Right atrium auricular region (tissue), 2 donors: ENCODE measurements at regions not wholly inside any gene's neighbourhood (a gene's known extent, or its start where the extent isn't known, plus 50 kb on each side); places are given as distances from the start of the nearest gene placed in this dataset.

Experiments used
- DNase-seq: peaks from one replicate; pipeline ENCODE4 v3.0.0-alpha.2; 2019; ENCODE audit warnings: low spot score
- H3K27ac ChIP-seq, 2 donors: fragments of 200-600 bp; sonication (generic); 1 replicate in 1 of 2; 2 replicates in 1 of 2; pipeline ENCODE4 v1.5.1; 2016 to 2019
- H3K27me3 ChIP-seq, 2 donors: fragments of 200-600 bp; sonication (generic); one replicate each; pipeline versions ENCODE4 v1.5.1 to v1.6.0; 2017 to 2019
- H3K36me3 ChIP-seq: fragments of 200-600 bp; sonication (generic); one replicate; pipeline ENCODE4 v1.5.1; 2016
- H3K4me1 ChIP-seq, 2 donors: fragments of 200-600 bp; sonication (generic); one replicate each; pipeline versions ENCODE4 v1.5.1 to v1.6.0; 2017 to 2019
- H3K4me3 ChIP-seq, 2 donors: fragments of 200-600 bp; sonication (generic); 1 replicate in 1 of 2; 2 replicates in 1 of 2; pipeline ENCODE4 v1.5.1; 2017 to 2019; ENCODE audit warnings: mild to moderate bottlenecking in 1 of 2, moderate library complexity in 1 of 2
- H3K9me3 ChIP-seq, 2 donors: fragments of 200-600 bp; sonication (generic); one replicate each; pipeline ENCODE4 v1.5.1; 2019
- CTCF ChIP-seq, 2 donors: fragments of 200-600 bp; sonication (generic); IDR thresholded peaks; one replicate each; pipeline ENCODE4 v1.5.1; 2019; ENCODE audit warnings: antibody characterized with exemption in 2 of 2

GRCh38 chr2:138950486-138950885, 170.3 kb upstream of the NXPH2 start:
- DNase-seq: no peak
- H3K27ac ChIP-seq: no peak overlapping the region
- H3K4me3 ChIP-seq: no peak overlapping the region
- TF ChIP-seq CTCF (IDR thresholded peaks at IDR 0.05): no peak
- H3K36me3 ChIP-seq: no peaks in the 10 kb centered on the region
- H3K4me1 ChIP-seq: no peaks in the 10 kb centered on the region
- no peaks in the 10 kb centered on the region for H3K9me3 ChIP-seq
- no peaks in the 10 kb centered on the region for H3K27me3 ChIP-seq

GRCh38 chr2:138949517-138949916, 169.3 kb upstream of the NXPH2 start:
- H3K36me3 ChIP-seq: no peaks in the 10 kb centered on the region
- no peak overlapping the region for H3K4me3 ChIP-seq
- DNase-seq: no peak
- no peak overlapping the region for H3K27ac ChIP-seq
- no peaks in the 10 kb centered on the region for H3K4me1 ChIP-seq
- no peaks in the 10 kb centered on the region for H3K9me3 ChIP-seq
- no peak for TF ChIP-seq CTCF (IDR thresholded peaks at IDR 0.05)
- H3K27me3 ChIP-seq: no peaks in the 10 kb centered on the region

- Histone ChIP-seq H3K36me3 (no peaks in the 10 kb centered on the region), H3K4me3 (no peak overlapping the region), H3K27me3 (no peaks in the 10 kb centered on the region), H3K9me3 (no peaks in the 10 kb centered on the region), H3K27ac (no peak overlapping the region), H3K4me1 (no peaks in the 10 kb centered on the region)
- peak; percentile 62 for DNase-seq
- TF ChIP-seq CTCF (IDR thresholded peaks at IDR 0.05): no peak
Measured at GRCh38 chr2:138948070-138948539, 167.9 kb upstream of the NXPH2 start.

GRCh38 chr2:138943470-138943869, 163.3 kb upstream of the NXPH2 start:
- no peak overlapping the region for H3K4me3 ChIP-seq
- no peaks in the 10 kb centered on the region for H3K4me1 ChIP-seq
- no peak for DNase-seq
- H3K27me3 ChIP-seq: no peaks in the 10 kb centered on the region
- no peak overlapping the region for H3K27ac ChIP-seq
- H3K9me3 ChIP-seq: no peaks in the 10 kb centered on the region
- no peak for TF ChIP-seq CTCF (IDR thresholded peaks at IDR 0.05)
- H3K36me3 ChIP-seq: no peaks in the 10 kb centered on the region

- TF ChIP-seq CTCF (IDR thresholded peaks at IDR 0.05): no peak
- H3K4me1 ChIP-seq: no peaks in the 10 kb centered on the region
- H3K4me3 ChIP-seq: no peak overlapping the region
- H3K36me3 ChIP-seq: no peaks in the 10 kb centered on the region
- no peak overlapping the region for H3K27ac ChIP-seq
- no peak for DNase-seq
- H3K9me3 ChIP-seq: no peaks in the 10 kb centered on the region
- H3K27me3 ChIP-seq: no peaks in the 10 kb centered on the region
Measured at GRCh38 chr2:138942466-138942865, 162.3 kb upstream of the NXPH2 start.
